OCI-LY7 (cell line): ENCODE measurements at regions not wholly inside any gene's neighbourhood (a gene's known extent, or its start where the extent isn't known, plus 50 kb on each side); places are given as distances from the start of the nearest gene placed in this dataset.

ENCODE experiments used
- CTCF ChIP-seq: fragments of 200-600 bp; sonication (generic); conservative IDR thresholded peaks from 2 replicates; pipeline ENCODE4 v1.5.1; 2014; ENCODE audit warnings: mild to moderate bottlenecking, antibody characterized with exemption, low read length, moderate library complexity, mixed read lengths
- EZH2phosphoT487 ChIP-seq: fragments of 200-600 bp; sonication (generic); IDR thresholded peaks from 2 replicates; pipeline ENCODE4 v1.6.1; 2018; ENCODE audit warnings: low read depth, borderline replicate concordance, mild to moderate bottlenecking, mixed run types, antibody characterized with exemption, low read length, moderate library complexity, mixed read lengths

GRCh38 chr11:16678466-16679116 is 59.9 kb upstream of the C11orf58 start:
- no peak for TF ChIP-seq CTCF
- no peak for TF ChIP-seq EZH2phosphoT487
